K562 (cell line): ENCODE measurements at regions not wholly inside any gene's neighbourhood (a gene's known extent, or its start where the extent isn't known, plus 50 kb on each side); places are given as distances from the start of the nearest gene placed in this dataset.

Experiments
- IFI16 ChIP-seq: fragments of 250-450 bp; sonication (Bioruptor Pico); IDR thresholded peaks from 2 replicates; pipeline ENCODE4 v2.1.2; 2022; ENCODE audit warnings: mild to moderate bottlenecking, inconsistent platforms
- IRF2 ChIP-seq: sonication (generic); formaldehyde crosslinking; IDR thresholded peaks from 2 replicates; pipeline ENCODE4 v1.8.1; 2022; ENCODE audit warnings: mild to moderate bottlenecking, missing genetic modification reagents
- L3MBTL2 ChIP-seq: fragments of 450-650 bp; IDR thresholded peaks from 2 replicates; pipeline ENCODE4 v1.6.1; 2016; ENCODE audit warnings: mild to moderate bottlenecking, moderate library complexity
- MCM5 ChIP-seq: fragments of 450-650 bp; IDR thresholded peaks from 2 replicates; pipeline ENCODE4 v1.6.1; 2016; ENCODE audit warnings: low read depth
- MYC ChIP-seq, 2 experiments: fragments of 250-450 bp in 1 of 2; sonication (Bioruptor Pico) in 1 of 2; IDR thresholded peaks; 2 replicates each; pipeline versions ENCODE4 v1.5.1 to v1.6.1; 2012 to 2021; ENCODE audit warnings: low read depth in 2 of 2, borderline replicate concordance in 1 of 2, improper control_type of control experiment in 1 of 2, low read length in 1 of 2, mild to moderate bottlenecking in 1 of 2, moderate library complexity in 1 of 2
- NR1H2 ChIP-seq: sonication (generic); formaldehyde crosslinking; IDR thresholded peaks from 2 replicates; pipeline ENCODE4 v1.4.0; 2020; ENCODE audit warnings: mild to moderate bottlenecking, missing genetic modification reagents
- POLR2AphosphoS5 ChIP-seq: IDR thresholded peaks from 2 replicates; pipeline ENCODE4 v1.6.1; 2011; ENCODE audit warnings: mild to moderate bottlenecking, low read depth, low read length, moderate library complexity; ENCODE audit not compliant: control insufficient read depth, insufficient read depth
- PRMT5 ChIP-seq: sonication (generic); formaldehyde crosslinking; IDR thresholded peaks from 2 replicates; pipeline ENCODE4 v1.5.0; 2020; ENCODE audit warnings: missing genetic modification reagents
- RFX1 ChIP-seq: fragments of 450-650 bp; IDR thresholded peaks from 2 replicates; pipeline ENCODE4 v1.6.1; 2016; ENCODE audit warnings: mild to moderate bottlenecking, moderate library complexity
- RFX7 ChIP-seq: fragments of 250-450 bp; sonication (Bioruptor Pico); IDR thresholded peaks from 2 replicates; pipeline ENCODE4 v1.5.1; 2021; ENCODE audit warnings: mild to moderate bottlenecking
- TF ChIP-seq, protein P1 (sequence below), 2 experiments: fragments of 450-650 bp; conservative IDR thresholded peaks; 2 replicates each; pipeline ENCODE4 v1.6.1; 2017; ENCODE audit warnings: mild to moderate bottlenecking in 2 of 2, moderate library complexity in 2 of 2
- TF ChIP-seq, protein P2 (sequence below): IDR thresholded peaks from 2 replicates; pipeline ENCODE4 v1.6.1; 2011; ENCODE audit not compliant: insufficient read length; ENCODE audit errors: extremely low read depth

DNA sequence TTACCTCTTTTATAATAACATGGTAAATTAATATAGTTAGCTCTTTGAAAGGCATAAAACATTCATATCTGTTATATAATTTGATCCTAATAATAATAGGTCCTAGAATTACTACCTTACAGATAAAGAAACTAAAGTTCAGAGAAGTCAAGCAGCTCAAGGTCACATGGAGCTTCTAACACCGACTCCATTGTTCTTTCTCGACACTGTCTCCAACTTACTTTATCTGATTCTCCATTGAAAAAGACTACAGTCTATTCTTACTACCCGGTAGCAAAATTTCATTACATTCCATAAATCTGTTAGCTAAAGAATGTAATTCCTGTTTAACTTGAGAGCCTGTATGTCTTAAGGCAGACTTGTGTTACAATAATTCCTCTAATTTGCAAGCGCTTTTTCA is 96.3 kb upstream of the TMEM161B start (continued):
- TF ChIP-seq, protein P1, sequence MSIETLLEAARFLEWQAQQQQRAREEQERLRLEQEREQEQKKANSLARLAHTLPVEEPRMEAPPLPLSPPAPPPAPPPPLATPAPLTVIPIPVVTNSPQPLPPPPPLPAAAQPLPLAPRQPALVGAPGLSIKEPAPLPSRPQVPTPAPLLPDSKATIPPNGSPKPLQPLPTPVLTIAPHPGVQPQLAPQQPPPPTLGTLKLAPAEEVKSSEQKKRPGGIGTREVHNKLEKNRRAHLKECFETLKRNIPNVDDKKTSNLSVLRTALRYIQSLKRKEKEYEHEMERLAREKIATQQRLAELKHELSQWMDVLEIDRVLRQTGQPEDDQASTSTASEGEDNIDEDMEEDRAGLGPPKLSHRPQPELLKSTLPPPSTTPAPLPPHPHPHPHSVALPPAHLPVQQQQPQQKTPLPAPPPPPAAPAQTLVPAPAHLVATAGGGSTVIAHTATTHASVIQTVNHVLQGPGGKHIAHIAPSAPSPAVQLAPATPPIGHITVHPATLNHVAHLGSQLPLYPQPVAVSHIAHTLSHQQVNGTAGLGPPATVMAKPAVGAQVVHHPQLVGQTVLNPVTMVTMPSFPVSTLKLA (conservative IDR thresholded peaks at IDR 0.05): no peak
- TF ChIP-seq MYC (IDR thresholded peaks at IDR 0.05; ENCODE audit: low read depth, low read length) (no peak), MYC (CRISPR knock-in tag; IDR thresholded peaks at IDR 0.05; ENCODE audit: borderline replicate concordance, low read depth) (no peak), L3MBTL2 (no peak), RFX7 (no peak), POLR2AphosphoS5 (no peak), IFI16 (CRISPR knock-in tag) (no peak), PRMT5 (CRISPR knock-in tag) (no peak), NR1H2 (no peak), MCM5 (no peak), RFX1 (no peak), IRF2 (CRISPR knock-in tag) (no peak)
- TF ChIP-seq, protein P2, sequence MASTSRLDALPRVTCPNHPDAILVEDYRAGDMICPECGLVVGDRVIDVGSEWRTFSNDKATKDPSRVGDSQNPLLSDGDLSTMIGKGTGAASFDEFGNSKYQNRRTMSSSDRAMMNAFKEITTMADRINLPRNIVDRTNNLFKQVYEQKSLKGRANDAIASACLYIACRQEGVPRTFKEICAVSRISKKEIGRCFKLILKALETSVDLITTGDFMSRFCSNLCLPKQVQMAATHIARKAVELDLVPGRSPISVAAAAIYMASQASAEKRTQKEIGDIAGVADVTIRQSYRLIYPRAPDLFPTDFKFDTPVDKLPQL: no peak
